Stimulated activated CD4-positive, alpha-beta T cell treated with anti-CD3 and anti-CD28 coated beads, TNF-alpha, amount 100 ng/mL, for 48 hours (primary cell): ENCODE measurements at regions not wholly inside any gene's neighbourhood (a gene's known extent, or its start where the extent isn't known, plus 50 kb on each side); places are given as distances from the start of the nearest gene placed in this dataset.
"Not testable (repeated sequence)": the region's sequence is repeated elsewhere in the genome, so short reads cannot be mapped to it uniquely, and the experiment has no call there.

Experiments
- DNase-seq, 3 donors: peaks; one replicate each; pipeline ENCODE4 v3.0.0-alpha.2; 2020; ENCODE audit warnings: low read depth in 3 of 3

DNA sequence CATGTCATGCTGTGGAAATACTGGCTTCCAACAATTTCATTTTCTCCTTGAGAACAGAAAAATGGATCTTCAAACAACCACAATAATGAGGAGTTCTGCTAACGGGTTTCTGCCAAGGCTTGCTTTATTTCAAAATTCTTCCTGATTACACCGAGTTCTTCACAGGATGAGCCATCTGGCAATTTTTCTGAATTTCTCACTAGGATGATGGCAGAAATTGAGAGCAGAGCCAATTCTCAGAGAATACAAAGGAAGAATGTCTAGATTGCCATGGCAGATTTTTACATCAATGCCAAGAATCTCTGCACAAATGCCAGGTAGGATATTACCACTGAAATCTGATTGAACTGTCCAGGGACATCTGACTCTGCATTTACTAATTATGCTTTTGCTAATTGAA, 619.0 kb upstream of the CHRM3 start:
- DNase-seq, result no peak

DNA sequence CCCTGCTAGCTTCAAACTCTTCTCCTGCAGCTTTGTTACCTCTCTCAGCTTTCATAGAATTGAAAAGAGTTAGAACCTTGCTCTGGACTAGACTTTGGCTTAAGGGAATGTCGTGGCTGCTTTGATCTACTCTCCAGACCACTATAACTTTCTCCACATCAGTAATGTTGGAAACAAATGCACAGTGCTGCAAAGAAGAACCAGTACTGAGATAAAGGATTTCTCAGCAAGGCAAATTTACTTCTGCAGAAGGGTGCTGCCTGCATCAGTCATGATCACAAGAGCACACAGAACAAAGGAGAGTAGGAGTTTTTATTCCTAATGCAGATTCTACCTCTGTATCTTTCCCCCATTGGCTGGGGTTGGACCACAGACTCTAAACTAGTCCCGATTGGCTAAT, 621.6 kb upstream of the CHRM3 start:
- DNase-seq, result no peak

DNA sequence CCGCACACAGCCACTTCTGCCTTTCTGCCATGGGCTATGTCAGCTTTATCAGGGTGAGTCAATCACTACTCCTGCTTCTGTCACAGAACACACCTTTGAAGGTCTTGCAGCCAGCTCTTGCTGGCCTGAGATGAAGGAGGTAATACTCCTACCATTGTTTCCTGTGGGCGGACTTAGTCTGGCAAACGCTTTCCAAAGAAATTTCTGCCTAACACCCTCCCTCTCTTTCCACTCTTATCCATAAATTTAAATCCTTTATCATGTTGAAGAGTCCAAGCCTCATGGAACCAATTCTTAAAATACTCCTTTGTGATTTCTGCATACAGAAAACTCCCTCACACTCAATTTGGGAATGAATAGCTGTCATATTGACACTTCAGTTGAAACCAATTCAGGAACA, 633.1 kb upstream of the CHRM3 start:
- no peak for DNase-seq

DNA sequence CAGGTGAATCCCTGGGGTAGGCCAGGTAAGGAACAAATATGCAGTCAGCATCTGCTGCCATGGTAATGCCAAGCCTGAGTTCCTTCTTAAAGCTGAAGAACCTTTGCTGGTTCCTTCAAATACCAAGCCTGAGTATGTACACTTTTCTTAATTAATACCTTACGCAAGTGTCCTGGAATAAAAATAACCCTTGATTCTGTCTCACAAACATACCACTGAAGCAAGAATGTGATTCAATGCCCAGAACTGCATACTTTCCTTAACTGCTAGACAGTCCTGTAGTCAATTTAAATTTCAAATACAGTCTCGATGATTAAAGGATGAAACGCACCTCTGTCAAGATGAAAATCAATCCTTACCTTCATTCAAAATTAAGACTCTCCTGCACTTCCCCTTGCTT, 634.0 kb upstream of the CHRM3 start:
- no peak for DNase-seq

DNA sequence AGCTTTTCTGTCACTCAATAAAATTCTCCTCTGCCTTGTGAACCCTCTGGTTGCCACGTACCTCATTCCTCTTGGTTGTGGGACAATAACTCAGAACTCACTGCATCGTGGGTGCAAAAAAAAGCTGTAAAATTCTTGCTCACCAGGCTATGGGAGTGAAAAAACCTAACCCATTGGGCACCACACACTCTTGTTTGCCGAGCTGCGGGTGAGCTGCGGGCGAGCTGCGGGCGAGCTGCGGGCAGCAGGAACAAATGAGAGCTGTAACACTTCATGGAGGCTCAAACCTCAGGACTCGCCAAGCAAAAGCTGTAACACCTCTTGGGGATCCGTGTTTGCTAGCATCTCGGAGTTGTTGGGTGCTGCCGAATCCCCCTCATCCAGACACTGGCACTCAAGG, 641.3 kb upstream of the CHRM3 start:
- DNase-seq, result no peak

DNA sequence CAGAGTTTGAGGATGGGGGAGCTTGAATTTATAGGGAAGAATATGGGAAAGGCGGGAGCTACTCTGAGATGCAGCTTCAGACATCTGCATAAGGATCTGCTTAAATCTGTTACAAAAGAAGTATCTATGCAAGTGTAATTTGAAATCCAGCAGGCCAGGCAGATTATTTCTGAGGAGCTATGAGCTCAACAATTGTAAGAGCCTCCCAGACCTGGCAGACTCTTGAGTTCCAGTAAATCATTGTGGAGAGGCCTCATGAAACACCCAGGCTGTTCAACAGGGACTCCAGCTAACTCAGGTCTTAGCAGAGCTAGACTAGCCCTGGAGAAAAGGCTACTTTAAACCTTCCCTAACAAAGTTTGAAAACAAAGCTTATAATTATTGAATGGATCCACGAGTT, 647.5 kb upstream of the CHRM3 start:
- DNase-seq, result no peak

DNA sequence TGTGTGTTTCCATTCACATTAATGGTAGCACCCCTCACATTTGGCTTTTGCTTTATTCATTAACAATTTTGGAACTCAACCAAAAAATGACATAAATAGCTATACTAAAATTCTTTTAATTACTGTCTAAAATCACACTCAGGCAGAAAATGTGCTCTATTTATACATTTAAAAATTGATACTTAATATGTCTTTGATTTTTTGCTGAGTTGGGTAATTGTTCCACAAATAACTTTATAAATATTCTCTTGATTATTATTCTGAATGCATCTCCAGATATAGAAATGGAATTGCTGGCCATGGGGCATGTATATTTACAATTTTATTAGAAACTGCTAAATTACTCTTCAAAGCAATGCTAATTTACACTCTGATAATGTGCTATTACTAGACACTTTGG, 658.7 kb upstream of the CHRM3 start:
- DNase-seq, result no peak

DNA sequence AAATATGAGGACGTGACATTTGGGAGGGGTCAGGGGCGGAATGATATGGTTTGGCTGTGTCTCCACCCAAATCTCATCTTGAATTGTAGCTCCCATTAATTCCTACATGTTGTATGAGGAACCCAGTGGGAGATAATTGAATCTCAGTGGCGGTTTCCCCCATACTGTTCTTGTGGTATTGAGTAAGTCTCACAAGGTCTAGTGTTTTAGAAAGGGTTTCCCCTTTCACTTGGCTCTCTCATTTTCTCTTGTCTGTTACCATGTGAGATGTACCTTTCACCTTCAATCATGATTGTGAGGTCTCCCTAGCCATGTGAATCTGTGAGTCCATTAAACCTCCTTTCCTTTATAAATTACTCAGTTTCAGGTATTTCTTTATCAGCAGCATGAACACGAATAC, 663.6 kb upstream of the CHRM3 start:
- DNase-seq, result no peak

DNA sequence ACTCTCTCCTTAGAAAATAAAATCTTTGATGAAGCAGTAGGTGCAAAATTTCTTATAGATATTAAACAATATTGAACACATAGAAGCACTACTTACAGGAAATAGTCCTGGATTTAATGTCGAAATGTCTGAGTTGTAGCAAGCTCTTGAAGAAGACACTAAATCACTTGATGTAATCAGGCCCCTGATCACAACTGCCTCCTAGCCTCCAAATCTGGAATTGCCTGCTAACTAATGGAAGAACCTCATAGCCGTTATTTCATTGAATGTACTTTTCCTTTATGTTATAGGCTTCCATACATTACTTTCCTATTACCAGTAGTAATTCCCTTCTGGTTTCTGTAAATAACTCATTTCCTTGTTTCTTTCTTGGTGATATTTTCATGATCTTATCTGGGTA, 675.7 kb upstream of the CHRM3 start:
- DNase-seq, result no peak

DNA sequence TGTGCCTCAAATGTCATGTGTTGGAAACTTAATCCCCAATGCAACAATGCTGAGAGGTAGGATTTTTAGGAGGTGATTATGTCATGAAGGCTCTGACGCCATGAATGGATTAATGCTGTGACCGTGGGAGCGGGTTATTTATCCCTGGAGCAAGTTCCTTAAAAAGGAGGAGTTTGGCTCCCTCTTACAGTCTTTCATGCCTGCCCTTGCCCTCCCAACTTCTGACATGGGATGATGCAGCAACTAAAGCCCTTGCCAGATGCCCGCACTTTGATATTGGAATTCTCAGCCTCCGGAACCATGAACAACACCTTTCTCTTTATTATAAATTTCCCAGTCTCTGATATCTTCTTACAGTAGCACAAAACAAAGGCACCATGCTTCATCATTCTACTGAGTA, 685.3 kb upstream of the CHRM3 start:
- no peak for DNase-seq

DNA sequence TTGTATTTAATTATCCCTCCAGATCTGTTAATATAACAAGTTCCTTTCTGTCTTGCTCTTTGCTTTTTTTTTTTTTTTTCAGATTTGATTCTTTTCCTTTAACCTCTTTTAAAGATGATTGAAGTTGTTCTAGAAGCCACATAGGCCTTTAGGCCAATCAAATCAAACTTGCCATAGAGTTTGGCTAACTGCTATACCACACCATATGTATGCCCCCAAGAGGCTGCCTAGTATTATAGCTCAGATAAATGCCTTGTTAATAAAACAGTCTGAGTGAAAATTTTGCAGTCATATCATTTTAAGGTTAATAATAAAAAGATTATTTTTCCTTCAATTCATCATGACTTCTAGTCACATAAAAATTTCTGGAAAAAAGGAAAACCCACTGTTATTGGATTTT, 696.0 kb upstream of the CHRM3 start:
- DNase-seq, result no peak

DNA sequence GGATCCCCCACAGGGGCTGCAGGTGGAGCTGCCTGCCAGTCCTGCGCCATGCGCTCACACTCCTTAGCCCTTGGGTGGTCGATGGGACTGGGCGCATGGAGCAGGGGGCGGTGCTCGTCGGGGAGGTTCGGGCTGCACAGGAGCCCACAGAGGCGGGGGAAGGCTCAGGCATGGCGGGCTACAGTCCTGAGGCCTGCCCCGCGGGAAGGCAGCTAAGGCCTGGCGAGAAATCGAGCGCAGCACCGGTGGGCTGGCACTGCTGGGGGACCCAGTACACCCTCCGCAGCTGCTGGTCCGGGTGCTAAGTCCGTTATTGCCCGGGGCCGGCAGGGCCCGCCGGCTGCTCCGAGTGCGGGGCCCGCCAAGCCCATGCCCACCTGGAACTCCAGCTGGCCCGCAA, 701.8 kb upstream of the CHRM3 start:
- DNase-seq, result not testable (repeated sequence)

DNA sequence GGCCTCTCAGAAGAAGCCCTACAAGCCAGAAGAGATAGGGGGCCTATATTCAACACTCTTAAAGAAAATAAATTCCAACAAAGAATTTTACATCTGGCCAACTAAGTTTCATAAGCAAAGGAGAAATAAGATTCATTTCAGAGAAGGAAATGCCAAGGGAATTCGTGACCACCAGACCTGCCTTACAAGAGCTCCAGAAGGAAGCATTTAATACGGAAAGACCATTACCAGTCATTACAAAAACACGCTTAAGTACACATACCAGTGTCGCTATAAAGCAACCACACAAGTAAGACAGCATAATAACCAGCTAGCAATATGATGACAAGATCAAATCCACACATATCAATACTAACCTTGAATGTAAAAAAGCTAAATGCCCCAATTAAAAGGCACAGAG, 704.9 kb upstream of the CHRM3 start:
- no peak for DNase-seq

DNA sequence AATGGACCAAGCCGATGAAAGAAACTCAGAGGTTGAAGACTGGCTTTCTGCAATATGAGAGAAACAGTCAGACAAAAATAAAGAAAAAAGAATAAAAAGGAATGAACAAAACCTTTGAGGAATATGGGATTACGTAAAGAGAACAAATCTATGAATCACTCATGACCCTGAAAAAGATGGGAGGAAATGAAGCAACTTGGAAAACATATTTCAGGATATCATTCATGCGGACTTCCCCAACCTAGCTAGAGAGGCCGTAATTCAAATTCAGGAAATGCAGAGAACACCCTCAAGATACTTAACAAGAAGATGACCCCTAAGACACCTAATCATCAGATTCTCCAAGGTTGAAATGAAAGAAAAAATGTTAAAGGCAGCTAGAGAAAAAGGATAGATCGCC, 705.3 kb upstream of the CHRM3 start:
- no peak for DNase-seq

DNA sequence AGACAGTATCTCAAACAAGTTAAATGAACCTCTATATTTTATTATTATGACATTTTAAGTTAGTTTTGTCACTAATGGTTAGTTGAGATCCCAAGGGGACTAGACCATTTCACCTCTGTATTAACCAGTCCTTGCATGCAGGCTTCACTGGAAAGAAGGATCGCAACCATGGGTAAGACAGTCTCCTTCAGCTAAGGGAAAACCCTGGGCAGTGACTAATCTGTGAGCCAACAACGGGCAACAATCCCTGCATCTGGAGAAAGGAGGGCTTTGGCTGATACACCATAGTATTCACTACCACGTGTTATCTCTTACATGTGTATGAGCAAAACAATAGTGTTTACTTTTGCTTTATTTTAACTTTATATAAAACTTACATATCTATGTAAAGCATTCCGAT, 708.8 kb upstream of the CHRM3 start:
- no peak for DNase-seq

DNA sequence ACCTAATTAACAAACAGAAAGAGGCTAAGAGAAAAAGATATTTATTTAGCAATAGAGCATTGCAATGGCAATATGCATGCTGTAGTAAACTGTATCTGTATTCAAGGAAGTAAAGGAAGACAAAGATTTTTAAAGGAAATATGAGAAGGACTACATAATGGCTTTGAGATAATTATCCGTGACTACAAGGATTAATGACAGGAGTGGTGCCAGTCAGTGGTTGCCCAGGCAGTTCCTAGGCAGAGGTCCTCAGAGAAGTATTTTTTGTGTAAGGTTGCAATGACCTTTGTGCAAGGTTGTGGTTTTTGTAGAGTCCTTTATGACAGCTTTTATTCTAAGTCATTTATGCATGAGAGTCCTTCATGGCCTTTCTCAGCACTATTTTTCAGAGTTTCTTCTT, 711.1 kb upstream of the CHRM3 start:
- no peak for DNase-seq

DNA sequence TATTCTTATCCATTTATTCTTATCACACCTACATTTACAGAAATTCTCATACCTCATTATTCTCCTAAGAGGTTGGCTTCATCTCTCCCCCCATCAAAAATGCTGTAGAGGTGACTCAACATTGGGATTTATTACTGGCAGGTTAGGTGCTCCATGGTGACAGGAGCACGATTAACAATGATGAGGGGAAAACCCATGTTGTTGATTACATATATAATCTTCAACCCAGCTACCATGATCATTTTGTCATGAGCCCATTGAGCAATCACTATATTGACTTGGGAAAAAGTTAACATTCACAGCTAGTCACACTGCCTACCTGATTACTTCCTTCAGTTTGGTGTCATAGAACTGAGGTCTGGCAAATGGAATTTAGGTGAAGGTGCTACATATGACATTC, 712.1 kb upstream of the CHRM3 start:
- DNase-seq, result no peak

DNA sequence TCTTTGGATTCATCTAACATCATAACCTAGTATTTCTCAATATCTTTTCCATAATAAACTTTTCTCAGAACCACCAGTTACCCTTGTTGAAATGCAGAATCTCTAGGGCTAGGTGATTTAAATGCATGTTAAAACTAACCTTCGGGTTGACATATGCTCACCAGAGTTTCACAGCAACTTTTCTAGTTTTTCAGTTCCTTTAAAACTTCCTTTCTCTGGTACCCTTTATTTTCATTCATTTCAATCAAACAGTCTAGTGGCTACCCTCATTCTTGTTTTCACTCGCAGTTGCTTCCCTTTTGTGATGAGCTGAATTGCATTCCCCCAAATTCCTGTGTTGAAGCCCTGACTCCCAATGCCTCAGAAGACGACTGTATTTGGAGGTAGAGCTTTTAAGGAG, 712.8 kb upstream of the CHRM3 start:
- DNase-seq, result no peak

DNA sequence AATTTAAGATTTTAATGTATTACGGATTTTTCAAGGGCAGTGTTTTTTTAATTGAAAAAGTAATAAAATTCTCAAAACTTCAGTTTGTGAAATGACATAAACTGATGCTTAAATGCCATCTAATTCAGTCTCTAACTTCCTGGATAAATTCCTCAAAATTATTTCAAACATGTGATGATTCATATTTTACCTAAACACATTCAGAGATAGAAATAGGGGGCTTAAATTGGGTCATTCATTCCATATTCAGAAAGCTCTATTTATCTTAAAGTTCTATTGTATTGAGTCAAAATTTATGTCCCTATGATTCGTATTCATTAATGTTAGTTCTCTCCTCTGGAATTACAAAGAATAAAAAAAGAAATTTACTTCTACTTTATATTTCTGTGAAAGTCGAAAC, 713.6 kb upstream of the CHRM3 start:
- no peak for DNase-seq

DNA sequence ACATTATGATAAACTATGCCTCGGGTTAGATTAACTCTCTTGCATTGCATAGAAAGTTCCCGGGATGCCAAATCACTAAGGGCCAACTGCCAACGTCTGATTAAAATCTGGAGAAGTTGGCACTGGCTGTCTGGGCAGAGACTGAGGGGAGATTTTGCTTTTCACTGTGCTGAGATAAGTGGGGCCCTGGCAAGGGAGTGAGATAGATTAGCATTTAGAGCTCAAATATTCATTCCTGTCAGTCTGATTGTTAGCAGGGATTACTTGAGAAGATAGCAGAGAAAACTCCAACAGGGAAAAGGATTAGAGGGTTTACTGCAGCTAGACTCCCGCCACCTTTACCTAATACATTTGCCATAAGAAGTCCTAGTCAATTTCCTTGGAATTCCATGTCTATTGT, 714.1 kb upstream of the CHRM3 start:
- DNase-seq, result no peak

DNA sequence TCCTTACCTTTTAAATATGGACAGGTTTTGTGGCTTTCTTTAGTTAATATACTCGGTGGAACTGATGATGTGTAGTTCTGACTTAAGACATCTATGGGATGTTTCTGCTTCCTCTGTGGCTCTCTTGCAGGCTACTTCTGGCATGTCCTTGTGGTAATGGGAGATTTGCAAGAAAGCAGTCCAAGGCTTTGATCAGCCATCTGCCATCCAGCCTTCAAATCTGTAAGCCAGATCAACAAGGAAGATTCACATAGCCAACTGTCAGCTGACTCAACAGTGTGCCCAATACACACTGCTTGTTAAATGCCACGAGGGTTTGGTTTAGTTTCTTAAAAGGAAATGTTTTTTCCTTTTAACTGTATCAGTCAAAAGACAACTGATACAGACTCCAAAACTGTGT, 722.2 kb upstream of the CHRM3 start:
- DNase-seq, result no peak

DNA sequence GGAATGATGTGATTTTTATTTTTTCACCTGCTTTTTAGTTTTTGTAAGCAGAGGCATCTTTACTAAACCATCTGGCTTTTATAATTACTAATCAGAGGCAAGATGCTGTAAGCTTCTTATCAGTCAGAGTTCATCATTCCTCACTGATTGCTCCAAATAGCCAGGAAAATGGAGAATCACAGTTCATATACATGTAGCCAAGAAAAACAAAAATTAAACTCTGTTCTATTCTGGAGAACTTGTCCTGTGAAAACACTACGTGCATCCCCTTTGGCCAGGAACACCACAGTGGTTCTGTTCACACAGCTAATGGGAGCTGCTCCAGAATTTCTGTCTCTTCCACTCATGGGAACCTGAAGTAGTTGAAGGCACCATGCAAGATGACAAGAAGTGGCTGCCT, 725.5 kb upstream of the CHRM3 start:
- no peak for DNase-seq

DNA sequence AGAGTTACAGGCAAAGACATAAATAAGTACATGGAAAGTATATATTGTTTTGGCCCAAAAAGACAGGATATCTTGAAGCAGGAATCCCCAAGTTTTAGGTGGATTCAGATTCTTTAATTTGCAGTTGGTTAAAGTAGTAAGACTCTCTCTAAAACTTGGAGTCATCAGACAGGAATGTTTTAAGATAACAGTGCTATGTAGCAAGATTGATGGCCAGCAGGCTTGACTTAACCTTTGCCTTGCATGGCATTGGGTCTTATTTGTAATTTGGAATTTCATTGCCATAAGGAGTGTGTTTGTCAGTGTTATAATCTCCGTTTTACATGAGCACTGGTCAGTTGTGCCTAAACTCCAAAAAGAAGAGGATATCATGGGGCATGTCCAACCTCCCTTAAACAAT, 727.6 kb upstream of the CHRM3 start:
- no peak for DNase-seq

DNA sequence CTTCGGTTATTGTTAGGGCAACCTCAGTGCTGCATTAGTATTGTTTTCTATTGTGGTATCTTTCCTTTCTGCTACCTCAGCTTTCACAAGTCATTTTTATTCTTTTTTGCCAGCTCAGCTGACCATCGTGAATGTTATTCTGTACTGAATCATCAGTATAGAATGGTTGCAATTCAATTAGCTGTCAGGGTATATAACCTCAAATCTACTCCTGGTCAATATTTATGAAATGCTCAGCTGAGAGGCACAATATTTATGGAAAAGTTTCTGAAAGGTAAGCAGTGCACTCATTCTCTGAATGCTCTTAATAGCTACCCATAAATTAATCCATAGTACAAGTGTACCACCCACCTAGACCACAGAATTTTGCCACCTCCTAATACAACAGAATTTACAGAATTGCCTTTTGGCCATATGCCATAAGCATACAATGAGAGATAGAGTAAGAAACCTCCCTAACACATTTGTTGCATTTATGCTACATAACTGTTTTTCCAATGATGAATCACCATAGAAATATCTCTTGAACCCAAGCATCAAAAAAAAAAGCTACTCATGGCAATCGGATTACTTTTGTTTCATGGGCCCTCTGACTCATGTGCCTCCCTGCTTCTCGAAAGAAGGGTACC, 732.6 kb upstream of the CHRM3 start:
- no peak for DNase-seq
